ENCODE measurements at regions not wholly inside any gene's neighbourhood (a gene's known extent, or its start where the extent isn't known, plus 50 kb on each side); places are given as distances from the start of the nearest gene placed in this dataset.

GRCh38 chr6:100322886-100323285 is 141.8 kb downstream of the SIM1 start:
- TF ChIP-seq CTCF (IDR thresholded peaks at IDR 0.05; ENCODE audit: low read depth, low read length), result no peak
- no peak for DNase-seq

DNA sequence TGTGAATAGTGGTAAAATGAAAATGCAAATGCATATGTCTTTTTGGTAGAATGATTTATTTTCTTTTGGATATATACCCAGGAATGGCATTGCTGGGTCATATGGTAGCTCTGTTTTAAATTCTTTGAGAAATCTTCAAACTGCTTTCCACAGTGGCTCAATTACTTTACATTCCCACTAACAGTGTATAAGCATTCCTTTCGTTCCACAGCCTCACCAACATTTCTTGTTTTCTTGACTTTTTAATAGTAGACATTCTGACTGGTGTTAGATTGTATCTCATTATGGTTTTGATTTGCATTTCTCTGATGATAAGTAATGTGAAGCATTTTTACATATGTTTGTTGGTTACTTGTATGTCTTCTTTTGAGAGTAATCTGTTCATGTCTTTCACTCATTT is 144.0 kb downstream of the SIM1 start:
- Histone ChIP-seq H3K4me1 (no peaks in the 10 kb centered on the region), H3K4me3 (ENCODE audit: low read depth, low read length) (no peak overlapping the region), H3K9me3 (no peaks in the 10 kb centered on the region), H3K27me3 (no peaks in the 10 kb centered on the region), H3K36me3 (no peaks in the 10 kb centered on the region)
- no peak for TF ChIP-seq CTCF (IDR thresholded peaks at IDR 0.05; ENCODE audit: low read depth, low read length)
- DNase-seq, result no peak

More at GRCh38 chr6:100322886-100323285, 141.8 kb downstream of the SIM1 start:
- H3K36me3 ChIP-seq, result no peaks in the 10 kb centered on the region
- no peak overlapping the region for H3K4me3 ChIP-seq (ENCODE audit: low read depth, low read length)
- no peaks in the 10 kb centered on the region for H3K27me3 ChIP-seq
- H3K4me1 ChIP-seq, result no peaks in the 10 kb centered on the region
- H3K9me3 ChIP-seq, result no peaks in the 10 kb centered on the region

GRCh38 chr6:100317031-100317430 is 147.7 kb downstream of the SIM1 start:
- H3K4me3 ChIP-seq (ENCODE audit: low read depth, low read length), result no peak overlapping the region
- no peak for TF ChIP-seq CTCF (IDR thresholded peaks at IDR 0.05; ENCODE audit: low read depth, low read length)
- no peaks in the 10 kb centered on the region for H3K36me3 ChIP-seq

DNA sequence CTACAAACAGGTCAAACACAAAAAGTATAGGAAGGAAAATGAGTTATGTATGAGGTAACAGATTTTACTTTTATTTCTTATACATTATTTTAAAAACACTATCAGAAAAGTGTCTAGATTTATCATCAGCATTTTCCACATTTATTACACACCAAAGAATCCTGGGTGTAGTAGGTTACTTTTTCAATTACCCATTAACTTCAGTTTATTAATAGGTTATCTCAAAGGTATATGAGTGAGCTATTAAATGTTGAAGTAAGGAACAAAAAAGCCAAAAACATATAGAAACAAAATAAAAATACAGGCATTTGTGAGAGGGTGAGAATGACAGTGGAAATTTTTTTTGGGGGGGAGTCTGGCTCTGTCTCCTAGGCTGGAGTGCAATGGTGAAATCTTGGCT is 150.5 kb downstream of the SIM1 start:
- no peaks in the 10 kb centered on the region for H3K9me3 ChIP-seq
- no peaks in the 10 kb centered on the region for H3K27me3 ChIP-seq
- no peaks in the 10 kb centered on the region for H3K4me1 ChIP-seq
- DNase-seq, result no peak
- no peak overlapping the region for H3K4me3 ChIP-seq (ENCODE audit: low read depth, low read length)
- no peak for TF ChIP-seq CTCF (IDR thresholded peaks at IDR 0.05; ENCODE audit: low read depth, low read length)
- no peaks in the 10 kb centered on the region for H3K36me3 ChIP-seq

More at GRCh38 chr6:100317031-100317430, 147.7 kb downstream of the SIM1 start:
- no peaks in the 10 kb centered on the region for H3K9me3 ChIP-seq
- no peaks in the 10 kb centered on the region for H3K4me1 ChIP-seq
- H3K27me3 ChIP-seq, result no peaks in the 10 kb centered on the region
- no peak for DNase-seq

- Histone ChIP-seq H3K4me3 (ENCODE audit: low read depth, low read length) (no peak overlapping the region), H3K4me1 (no peaks in the 10 kb centered on the region), H3K9me3 (no peaks in the 10 kb centered on the region), H3K27me3 (no peaks in the 10 kb centered on the region), H3K36me3 (no peaks in the 10 kb centered on the region)
- no peak for DNase-seq
- TF ChIP-seq CTCF (IDR thresholded peaks at IDR 0.05; ENCODE audit: low read depth, low read length), result no peak
Measured at GRCh38 chr6:100311707-100312251, 152.9 kb downstream of the SIM1 start.

DNA sequence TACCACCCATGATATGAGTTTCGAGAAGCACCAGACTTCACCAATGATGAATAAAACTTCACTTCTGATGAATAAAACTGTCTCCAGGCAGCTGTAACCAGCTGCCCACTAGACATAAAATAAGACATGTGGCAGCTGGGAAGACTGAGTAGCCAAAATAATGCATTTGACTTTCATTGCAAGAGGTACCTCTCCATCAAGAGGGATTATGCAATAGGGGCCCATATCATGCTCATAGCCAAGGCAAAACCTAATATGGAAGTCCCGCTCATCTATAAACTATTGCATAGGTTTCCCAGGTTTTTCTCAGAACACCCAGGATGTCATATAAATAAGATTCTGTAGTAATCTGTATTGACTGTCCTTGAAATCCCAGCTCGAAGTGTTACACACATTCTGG is 155.5 kb downstream of the SIM1 start:
- H3K9me3 ChIP-seq, result no peaks in the 10 kb centered on the region
- no peaks in the 10 kb centered on the region for H3K4me1 ChIP-seq
- no peaks in the 10 kb centered on the region for H3K27me3 ChIP-seq
- no peak for TF ChIP-seq CTCF (IDR thresholded peaks at IDR 0.05; ENCODE audit: low read depth, low read length)
- no peaks in the 10 kb centered on the region for H3K36me3 ChIP-seq
- H3K4me3 ChIP-seq (ENCODE audit: low read depth, low read length), result no peak overlapping the region
- DNase-seq, result no peak

All from BE2C (cell line).